CD4-positive, alpha-beta memory T cell (primary cell): ENCODE measurements at regions not wholly inside any gene's neighbourhood (a gene's known extent, or its start where the extent isn't known, plus 50 kb on each side); places are given as distances from the start of the nearest gene placed in this dataset.
"Not testable (repeated sequence)": the region's sequence is repeated elsewhere in the genome, so short reads cannot be mapped to it uniquely, and the experiment has no call there.

ENCODE experiments used
- CTCF ChIA-PET: fragments of 350-600 bp; sonication (Branson Sonifier 250); formaldehyde crosslinking; loops from one replicate; lab custom pipeline; 2021; ENCODE audit warnings: inconsistent platforms; ENCODE audit not compliant: partially characterized antibody; lab: Charles Lee
- POLR2A ChIA-PET: fragments of 350-600 bp; sonication (Branson Sonifier 250); formaldehyde crosslinking; loops from one replicate; lab custom pipeline; 2021; ENCODE audit not compliant: partially characterized antibody; lab: Charles Lee
- DNase-seq, 5 donors: peaks; one replicate each; pipeline versions ENCODE4 v3.0.0 to v3.0.0-alpha.2; 2020 to 2022; ENCODE audit warnings: mixed read lengths in 1 of 5
- H3K27ac ChIP-seq: one replicate; pipeline ENCODE4 v1.7.0; 2013; ENCODE audit warnings: low read depth, low read length
- H3K27me3 ChIP-seq: 2 replicates; pipeline ENCODE4 v1.7.0; 2013; ENCODE audit warnings: mild to moderate bottlenecking, low read length, moderate library complexity; ENCODE audit not compliant: insufficient read depth
- H3K36me3 ChIP-seq: 2 replicates; pipeline ENCODE4 v1.7.0; 2013; ENCODE audit warnings: mild to moderate bottlenecking, low read length, moderate library complexity; ENCODE audit not compliant: insufficient read depth
- H3K4me1 ChIP-seq: 2 replicates; pipeline ENCODE4 v1.7.0; 2013; ENCODE audit warnings: mild to moderate bottlenecking, low read length, moderate library complexity; ENCODE audit not compliant: insufficient read depth
- H3K4me3 ChIP-seq, 2 donors: one replicate each; pipeline ENCODE4 v1.7.0; 2013; ENCODE audit warnings: low read length in 2 of 2, mild to moderate bottlenecking in 1 of 2
- H3K9me3 ChIP-seq, 2 donors: one replicate each; pipeline ENCODE4 v1.7.0; 2013; ENCODE audit warnings: low read length in 2 of 2, control low read depth in 1 of 2; ENCODE audit not compliant: control insufficient read depth in 1 of 2
- H3K27ac Mint-ChIP-seq, 7 donors: one replicate each; pipeline ENCODE4 v1.8.0; 2020 to 2021; ENCODE audit warnings: mixed read lengths in 7 of 7, mild to moderate bottlenecking in 6 of 7, inconsistent platforms in 3 of 7, moderate library complexity in 3 of 7
- H3K27me3 Mint-ChIP-seq, 2 donors: one replicate each; pipeline ENCODE4 v1.8.0; 2020 to 2021; ENCODE audit warnings: mixed read lengths in 2 of 2
- H3K36me3 Mint-ChIP-seq, 2 donors: one replicate each; pipeline ENCODE4 v1.8.0; 2020 to 2021; ENCODE audit warnings: mixed read lengths in 2 of 2, inconsistent platforms in 1 of 2, mild to moderate bottlenecking in 1 of 2
- H3K4me1 Mint-ChIP-seq, 4 donors: one replicate each; pipeline ENCODE4 v1.8.0; 2020 to 2021; ENCODE audit warnings: mixed read lengths in 4 of 4, mild to moderate bottlenecking in 1 of 4
- H3K4me3 Mint-ChIP-seq, 8 donors: one replicate each; pipeline ENCODE4 v1.8.0; 2020 to 2021; ENCODE audit warnings: mixed read lengths in 8 of 8, mild to moderate bottlenecking in 7 of 8, moderate library complexity in 6 of 8, inconsistent platforms in 3 of 8
- H3K9me3 Mint-ChIP-seq, 8 donors: one replicate each; pipeline ENCODE4 v1.8.0; 2020 to 2021; ENCODE audit warnings: mixed read lengths in 8 of 8, mild to moderate bottlenecking in 5 of 8, inconsistent platforms in 3 of 8, moderate library complexity in 1 of 8
- intact Hi-C: fragments of 100-400 bp; cut with micrococcal nuclease; formaldehyde crosslinking; loops from one replicate; pipeline ENCODE4 v1.15.1; 2023

DNA sequence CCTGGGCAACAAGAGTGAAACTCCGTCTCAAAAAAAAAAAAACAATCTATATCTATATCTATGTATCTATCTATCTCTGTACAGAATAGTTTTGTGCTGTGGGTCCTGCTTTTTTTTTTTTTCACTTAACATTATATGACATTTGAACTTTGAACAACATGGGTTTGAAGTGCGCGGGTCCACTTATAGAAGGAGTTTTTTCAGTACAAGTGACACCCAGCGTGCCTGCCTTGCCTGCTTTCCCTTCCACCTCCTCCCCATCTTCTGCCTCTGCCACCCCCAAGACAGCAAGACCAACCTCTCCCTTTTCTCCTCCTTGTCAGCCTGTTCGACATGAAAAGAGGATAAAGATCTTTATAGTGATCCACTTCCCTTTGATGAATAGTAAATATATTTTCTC is 102.2 kb upstream of the KCNG1 start:
- peaks cover 20 to 26% of the 10 kb centered on the region in 2 donors for H3K27me3 Mint-ChIP-seq

DNA sequence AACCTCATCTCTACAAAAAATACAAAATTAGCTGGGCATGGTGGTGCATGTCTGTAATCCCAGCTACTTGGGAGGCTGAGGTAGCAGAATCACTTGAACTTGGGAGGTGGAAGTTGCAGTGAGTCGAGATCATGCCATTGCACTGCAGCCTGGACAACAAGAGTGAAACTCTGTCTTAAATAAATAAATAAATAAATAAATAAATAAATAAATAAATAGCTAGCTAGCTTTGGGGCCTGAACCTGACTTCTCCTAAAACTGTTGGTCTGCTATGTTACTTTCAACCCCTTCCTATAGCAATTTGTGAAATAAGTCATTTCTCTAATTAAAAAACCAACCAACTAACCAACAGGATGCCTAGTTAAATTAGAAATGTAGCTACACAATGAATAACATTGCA is 101.0 kb upstream of the KCNG1 start:
- POLR2A ChIA-PET, H3K9me3 ChIP-seq, DNase-seq, H3K36me3 ChIP-seq, H3K4me1 ChIP-seq, H3K9me3 Mint-ChIP-seq, H3K27me3 ChIP-seq, H3K27ac ChIP-seq, H3K4me3 Mint-ChIP-seq, H3K27ac Mint-ChIP-seq, intact Hi-C loops, H3K36me3 Mint-ChIP-seq, H3K4me3 ChIP-seq, CTCF ChIA-PET: not testable (repeated sequence)
- Mint-ChIP-seq H3K4me1 (peaks cover 2 to 11% (median 7%) of the 10 kb centered on the region in 4 donors), H3K27me3 (peaks cover 23 to 34% of the 10 kb centered on the region in 2 donors)

More for the DNA sequence above, 102.2 kb upstream of the KCNG1 start:
- no peaks in the 10 kb centered on the region for H3K9me3 Mint-ChIP-seq
- ChIA-PET CTCF (no interaction called here), POLR2A (no interaction called here)
- peaks cover 9% of the 10 kb centered on the region for H3K4me1 ChIP-seq
- H3K36me3 ChIP-seq = no peaks in the 10 kb centered on the region
- H3K4me3 ChIP-seq = no peak overlapping the region
- no peak overlapping the region for H3K4me3 Mint-ChIP-seq
- DNase-seq = no peak
- H3K9me3 ChIP-seq = no peaks in the 10 kb centered on the region
- no peak overlapping the region for H3K27ac Mint-ChIP-seq
- H3K36me3 Mint-ChIP-seq = no peaks in the 10 kb centered on the region
- H3K27me3 ChIP-seq = no peaks in the 10 kb centered on the region
- H3K27ac ChIP-seq = no peak overlapping the region
- intact Hi-C loops = no loop called here
- peaks cover 3 to 12% (median 8%) of the 10 kb centered on the region in 4 donors for H3K4me1 Mint-ChIP-seq

DNA sequence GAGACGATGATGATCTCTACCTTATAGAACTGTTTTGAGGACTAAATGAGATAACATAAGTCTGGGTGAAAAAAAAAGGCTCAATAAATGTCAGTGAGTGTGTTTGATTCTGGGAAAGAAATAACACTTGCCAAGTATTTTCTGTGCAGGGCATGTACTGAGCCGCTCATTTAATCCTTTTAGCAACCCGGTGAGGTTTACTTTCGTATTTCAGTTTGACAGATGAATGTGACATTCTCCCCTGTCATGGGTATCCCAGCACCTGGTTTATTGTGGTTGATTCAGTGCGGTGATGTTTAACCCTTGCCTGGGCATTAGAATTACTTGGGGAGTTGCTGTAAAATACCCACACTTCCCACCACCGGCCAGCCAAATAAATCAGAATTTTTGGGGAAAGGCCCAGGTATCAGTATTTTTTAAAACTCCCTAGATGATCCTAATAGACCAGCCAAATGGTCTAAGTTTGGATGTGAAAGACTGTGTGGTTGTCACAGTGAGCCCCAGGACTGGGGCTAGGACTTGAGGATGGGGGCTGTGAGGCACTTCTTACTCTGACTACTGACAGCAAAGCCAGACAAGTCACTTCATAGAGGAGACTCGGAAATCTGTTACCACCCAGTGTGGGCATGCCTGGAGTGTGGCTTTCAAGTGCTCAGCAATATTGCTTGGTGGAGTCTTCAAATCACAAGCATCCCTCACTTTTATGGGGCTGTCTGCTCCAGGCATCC is 100.2 kb upstream of the KCNG1 start:
- CTCF ChIA-PET = no interaction called here
- Mint-ChIP-seq H3K4me3 (peak overlapping the region in 1 of 8 donors; percentile 6), H3K4me1 (peaks cover 0 to 7% (median 3%) of the 10 kb centered on the region in 4 donors), H3K9me3 (no peaks in the 10 kb centered on the region), H3K27me3 (peaks cover 19 to 39% of the 10 kb centered on the region in 2 donors), H3K36me3 (no peaks in the 10 kb centered on the region), H3K27ac (no peak overlapping the region)
- no peaks in the 10 kb centered on the region for H3K27me3 ChIP-seq
- no peak for DNase-seq
- H3K9me3 ChIP-seq = no peaks in the 10 kb centered on the region
- intact Hi-C loops = no loop called here
- H3K4me3 ChIP-seq = no peak overlapping the region
- H3K36me3 ChIP-seq = no peaks in the 10 kb centered on the region
- no peaks in the 10 kb centered on the region for H3K4me1 ChIP-seq
- POLR2A ChIA-PET = no interaction called here
- H3K27ac ChIP-seq = no peak overlapping the region

DNA sequence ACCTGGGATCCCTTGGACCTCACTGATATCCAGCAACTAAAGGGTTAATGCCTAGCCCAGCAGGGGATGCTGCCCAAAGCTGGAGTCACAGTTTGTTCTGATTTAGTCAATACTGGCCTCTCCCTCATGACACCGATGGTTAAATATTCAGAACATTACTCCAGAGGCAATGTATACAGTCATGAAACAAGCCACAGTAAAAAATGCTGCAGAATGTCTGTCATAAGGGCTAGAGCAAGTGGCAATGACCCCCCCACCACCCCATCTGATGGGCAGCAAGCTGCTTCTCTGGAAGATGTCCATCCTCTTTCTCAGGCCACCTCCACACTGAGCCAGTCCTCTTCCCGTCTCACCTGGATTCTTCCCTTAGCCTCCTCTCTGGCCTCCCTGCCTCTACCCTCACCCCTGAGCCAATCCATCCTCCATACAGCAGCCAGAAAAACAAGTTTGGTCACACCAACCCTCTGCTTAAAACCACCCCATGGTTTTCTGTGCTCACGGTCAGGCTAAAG is 99.0 kb upstream of the KCNG1 start:
- no peak for DNase-seq
- intact Hi-C loops = no loop called here
- no peaks in the 10 kb centered on the region for H3K36me3 ChIP-seq
- Mint-ChIP-seq H3K27ac (no peak overlapping the region), H3K4me3 (no peak overlapping the region), H3K4me1 (peaks cover 0 to 7% (median 3%) of the 10 kb centered on the region in 4 donors), H3K27me3 (peaks cover 19 to 36% of the 10 kb centered on the region in 2 donors), H3K9me3 (no peaks in the 10 kb centered on the region), H3K36me3 (no peaks in the 10 kb centered on the region)
- ChIA-PET CTCF (no interaction called here), POLR2A (no interaction called here)
- no peak overlapping the region for H3K4me3 ChIP-seq
- H3K27ac ChIP-seq = no peak overlapping the region
- H3K27me3 ChIP-seq = no peaks in the 10 kb centered on the region
- H3K9me3 ChIP-seq = no peaks in the 10 kb centered on the region
- no peaks in the 10 kb centered on the region for H3K4me1 ChIP-seq

DNA sequence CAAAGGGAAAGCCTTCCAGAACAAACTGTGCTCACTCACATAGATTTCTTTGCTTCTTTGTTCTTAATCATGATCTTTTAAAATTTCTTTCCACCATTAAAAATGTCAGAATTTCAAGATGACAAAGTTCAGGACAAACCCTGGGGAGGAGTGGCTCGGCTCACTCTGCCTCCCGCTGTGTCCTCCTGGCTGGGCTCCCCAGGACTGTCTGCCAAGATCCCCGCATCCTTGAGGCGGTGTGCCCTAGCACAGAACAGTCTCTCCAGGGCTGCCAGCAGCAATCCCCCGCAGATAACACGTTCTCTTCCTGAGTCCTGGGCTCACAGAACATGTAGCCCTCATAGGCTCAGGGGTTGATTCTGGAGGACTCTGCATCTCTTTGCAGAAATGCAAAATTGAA is 98.4 kb upstream of the KCNG1 start:
- CTCF ChIA-PET = no interaction called here

DNA sequence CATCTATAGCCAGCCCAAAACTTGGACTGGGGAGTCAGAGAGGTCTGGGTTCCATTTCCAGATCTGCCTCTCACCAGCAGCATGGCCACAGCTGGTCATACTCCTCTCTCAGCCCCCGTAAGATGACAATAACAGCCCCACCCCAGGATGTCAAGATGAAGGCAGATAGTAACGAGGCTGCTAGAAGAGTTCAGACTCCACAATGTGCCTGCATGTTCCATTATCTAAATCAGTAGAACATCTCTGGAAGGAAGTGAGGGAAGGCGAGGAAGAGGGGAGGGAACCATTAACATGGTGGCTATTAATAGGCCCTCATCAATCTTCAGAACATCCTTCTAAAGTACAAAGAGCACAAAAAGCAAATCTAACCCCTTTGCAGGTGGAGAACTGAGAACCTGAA is 98.0 kb upstream of the KCNG1 start:
- Mint-ChIP-seq H3K4me1 (peaks cover 0 to 7% (median 3%) of the 10 kb centered on the region in 4 donors), H3K9me3 (no peaks in the 10 kb centered on the region), H3K27me3 (peaks cover 19 to 34% of the 10 kb centered on the region in 2 donors), H3K27ac (no peak overlapping the region), H3K4me3 (no peak overlapping the region), H3K36me3 (no peaks in the 10 kb centered on the region)
- ChIA-PET POLR2A (no interaction called here), CTCF (no interaction called here)
- Histone ChIP-seq H3K9me3 (no peaks in the 10 kb centered on the region), H3K27me3 (no peaks in the 10 kb centered on the region), H3K4me3 (no peak overlapping the region), H3K36me3 (no peaks in the 10 kb centered on the region), H3K4me1 (no peaks in the 10 kb centered on the region), H3K27ac (no peak overlapping the region)
- DNase-seq = no peak
- intact Hi-C loops = no loop called here

More for the DNA sequence above, 98.4 kb upstream of the KCNG1 start:
- Mint-ChIP-seq H3K4me3 (no peak overlapping the region), H3K9me3 (no peaks in the 10 kb centered on the region), H3K27me3 (peaks cover 16 to 33% of the 10 kb centered on the region in 2 donors), H3K36me3 (no peaks in the 10 kb centered on the region), H3K4me1 (peaks cover 0 to 7% (median 3%) of the 10 kb centered on the region in 4 donors), H3K27ac (no peak overlapping the region)
- H3K4me3 ChIP-seq = no peak overlapping the region
- no peak for DNase-seq
- intact Hi-C loops = no loop called here
- no peaks in the 10 kb centered on the region for H3K27me3 ChIP-seq
- POLR2A ChIA-PET = no interaction called here
- H3K9me3 ChIP-seq = no peaks in the 10 kb centered on the region
- no peak overlapping the region for H3K27ac ChIP-seq
- no peaks in the 10 kb centered on the region for H3K36me3 ChIP-seq
- H3K4me1 ChIP-seq = no peaks in the 10 kb centered on the region

DNA sequence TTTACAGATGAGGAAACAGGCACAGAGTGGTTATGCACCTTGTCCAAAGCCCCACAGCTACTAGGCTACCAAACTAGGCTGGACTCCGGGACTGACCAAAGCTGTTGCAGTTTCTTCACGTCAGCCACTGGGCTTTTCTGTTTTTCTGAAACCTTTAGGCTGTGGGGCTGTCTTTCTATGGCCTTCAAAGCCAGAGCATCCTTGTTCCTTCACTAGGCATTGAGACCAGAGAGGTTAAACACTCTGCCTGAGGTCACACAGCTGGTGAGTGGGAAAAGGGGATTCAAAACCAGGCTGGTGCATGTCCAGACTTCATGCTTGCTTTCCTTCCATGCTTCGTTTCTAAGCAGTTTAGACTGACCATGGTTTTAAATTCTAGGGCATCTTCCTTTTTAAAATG is 97.5 kb upstream of the KCNG1 start:
- no peaks in the 10 kb centered on the region for H3K4me1 ChIP-seq
- Mint-ChIP-seq H3K4me1 (peaks cover 0 to 7% (median 3%) of the 10 kb centered on the region in 4 donors), H3K9me3 (no peaks in the 10 kb centered on the region), H3K27ac (no peak overlapping the region), H3K36me3 (no peaks in the 10 kb centered on the region), H3K27me3 (peaks cover 20 to 34% of the 10 kb centered on the region in 2 donors), H3K4me3 (no peak overlapping the region)
- intact Hi-C loops = no loop called here
- DNase-seq = no peak
- no peaks in the 10 kb centered on the region for H3K36me3 ChIP-seq
- ChIA-PET POLR2A (no interaction called here), CTCF (no interaction called here)
- H3K27me3 ChIP-seq = no peaks in the 10 kb centered on the region
- no peak overlapping the region for H3K27ac ChIP-seq
- H3K4me3 ChIP-seq = no peak overlapping the region
- no peaks in the 10 kb centered on the region for H3K9me3 ChIP-seq
